IMR-90 (cell line): ENCODE measurements at regions not wholly inside any gene's neighbourhood (a gene's known extent, or its start where the extent isn't known, plus 50 kb on each side); places are given as distances from the start of the nearest gene placed in this dataset.

Experiments
- ATAC-seq: fragments of 200-7000 bp; cut with Tn5 transposase; 2 replicates; pipeline ENCODE4 v1.9.1; 2020; ENCODE audit warnings: low read depth, mild to moderate bottlenecking, moderate library complexity
- BruUV-seq: library from RNA; stranded (reverse); fragments of 400-500 nt; replicated peaks from 2 replicates; lab custom pipeline; 2021; lab: Mats Ljungman, UMichigan
- CTCF ChIA-PET: fragments of 300-600 bp; formaldehyde crosslinking; extraction: SDS; loops from one replicate; lab custom pipeline; 2021; ENCODE audit warnings: antibody characterized with exemption; lab: Yijun Ruan, JAX
- POLR2A ChIA-PET: fragments of 300-600 bp; sonication (Branson Sonifier 250); formaldehyde crosslinking; loops from one replicate; lab custom pipeline; 2022; ENCODE audit warnings: antibody characterized with exemption; ENCODE audit not compliant: unreplicated experiment; lab: Charles Lee
- DNase-seq: peaks from one replicate; pipeline ENCODE4 v3.0.0; 2013
- H2AFZ ChIP-seq: replicated peaks from 2 replicates; pipeline ENCODE3; 2013; ENCODE audit warnings: low read length, mild to moderate bottlenecking; ENCODE audit not compliant: poor library complexity
- H2AK5ac ChIP-seq: 2 replicates; pipeline ENCODE4 v1.6.1; 2013; ENCODE audit warnings: low read depth, low read length, inconsistent platforms
- H2AK9ac ChIP-seq: replicated peaks from 2 replicates; pipeline ENCODE3; 2013; ENCODE audit warnings: mild to moderate bottlenecking, low read depth, low read length, moderate library complexity; ENCODE audit not compliant: poor library complexity
- H2BK120ac ChIP-seq: 2 replicates; pipeline ENCODE4 v1.6.1; 2013; ENCODE audit warnings: low read depth, low read length, inconsistent platforms
- H2BK15ac ChIP-seq: 3 replicates; pipeline ENCODE4 v1.6.1; 2013; ENCODE audit warnings: low read depth, low read length, inconsistent platforms
- H2BK20ac ChIP-seq: 2 replicates; pipeline ENCODE4 v1.6.1; 2013; ENCODE audit warnings: low read depth, mild to moderate bottlenecking, inconsistent platforms, low read length, moderate library complexity
- H2BK5ac ChIP-seq: 2 replicates; pipeline ENCODE4 v1.6.1; 2013; ENCODE audit warnings: mild to moderate bottlenecking, low read depth, low read length, inconsistent platforms; ENCODE audit not compliant: poor library complexity, severe bottlenecking
- H3K14ac ChIP-seq: replicated peaks from 2 replicates; pipeline ENCODE4 v1.6.1; 2013; ENCODE audit warnings: low read depth, low read length, inconsistent platforms
- H3K18ac ChIP-seq: 2 replicates; pipeline ENCODE4 v1.6.1; 2013; ENCODE audit warnings: low read depth, low read length, control low read depth
- H3K23ac ChIP-seq: 2 replicates; pipeline ENCODE4 v1.6.1; 2013; ENCODE audit warnings: low read depth, low read length, inconsistent platforms
- H3K27ac ChIP-seq: 2 replicates; pipeline ENCODE4 v1.5.1; 2013; ENCODE audit warnings: mild to moderate bottlenecking, control low read depth, low read length; ENCODE audit not compliant: insufficient read depth
- H3K27me3 ChIP-seq: 2 replicates; pipeline ENCODE4 v1.6.1; 2013; ENCODE audit warnings: low read length; ENCODE audit not compliant: control insufficient read depth, insufficient read depth
- H3K36me3 ChIP-seq: 2 replicates; pipeline ENCODE4 v1.6.1; 2013; ENCODE audit warnings: low read length, mixed read lengths; ENCODE audit not compliant: control insufficient read depth, insufficient read depth
- H3K4ac ChIP-seq: 2 replicates; pipeline ENCODE4 v1.6.1; 2013; ENCODE audit warnings: low read depth, low read length, inconsistent platforms
- H3K4me1 ChIP-seq: 2 replicates; pipeline ENCODE4 v1.6.1; 2013; ENCODE audit warnings: low read length, mixed read lengths; ENCODE audit not compliant: control insufficient read depth, insufficient read depth
- H3K4me2 ChIP-seq: 2 replicates; pipeline ENCODE4 v1.6.1; 2013; ENCODE audit warnings: low read depth, mild to moderate bottlenecking, control low read depth, low read length, moderate library complexity
- H3K4me3 ChIP-seq: 2 replicates; pipeline ENCODE4 v1.5.1; 2013; ENCODE audit warnings: low read depth, mild to moderate bottlenecking, control low read depth, low read length, moderate library complexity; ENCODE audit not compliant: insufficient read depth
- H3K56ac ChIP-seq: 2 replicates; pipeline ENCODE4 v1.6.1; 2013; ENCODE audit warnings: low read length, inconsistent platforms; ENCODE audit not compliant: insufficient read depth; ENCODE audit errors: extremely low read depth
- H3K79me1 ChIP-seq, 2 experiments: 2 replicates each; pipeline ENCODE4 v1.6.1; 2013; ENCODE audit warnings: low read length in 2 of 2, inconsistent platforms in 1 of 2, low read depth in 1 of 2
- H3K9ac ChIP-seq: 2 replicates; pipeline ENCODE4 v1.6.1; 2013; ENCODE audit warnings: low read depth, low read length, control low read depth
- H3K9me1 ChIP-seq: 2 replicates; pipeline ENCODE4 v1.6.1; 2013; ENCODE audit warnings: low read length, inconsistent platforms; ENCODE audit not compliant: insufficient read depth
- H3K9me3 ChIP-seq: 2 replicates; pipeline ENCODE4 v1.6.1; 2013; ENCODE audit warnings: low read length; ENCODE audit not compliant: control insufficient read depth, insufficient read depth
- H4K20me1 ChIP-seq: 2 replicates; pipeline ENCODE4 v1.6.1; 2013; ENCODE audit warnings: low read length, inconsistent platforms; ENCODE audit not compliant: insufficient read depth
- H4K5ac ChIP-seq: 2 replicates; pipeline ENCODE4 v1.6.1; 2013; ENCODE audit warnings: mild to moderate bottlenecking, low read depth, low read length, control low read depth
- H4K8ac ChIP-seq, 2 experiments: 2 replicates each; pipeline ENCODE4 v1.6.1; 2013; ENCODE audit warnings: low read depth in 2 of 2, low read length in 2 of 2, control low read depth in 1 of 2, inconsistent platforms in 1 of 2
- H4K91ac ChIP-seq: 2 replicates; pipeline ENCODE4 v1.6.1; 2013; ENCODE audit warnings: low read depth, low read length, inconsistent platforms; ENCODE audit not compliant: insufficient read depth
- BHLHE40 ChIP-seq: fragments of 150-350 bp; IDR thresholded peaks from 2 replicates; pipeline ENCODE4 v1.6.1; 2016; ENCODE audit warnings: mild to moderate bottlenecking, low read depth, low read length
- CEBPB ChIP-seq: IDR thresholded peaks from 2 replicates; pipeline ENCODE4 v1.6.1; 2012; ENCODE audit warnings: low read depth, low read length, improper control_type of control experiment
- CHD1 ChIP-seq: IDR thresholded peaks from 2 replicates; pipeline ENCODE4 v1.6.1; 2012; ENCODE audit warnings: low read depth, low read length, improper control_type of control experiment
- FOS ChIP-seq: fragments of 150-350 bp; IDR thresholded peaks from 2 replicates; pipeline ENCODE4 v1.6.1; 2016; ENCODE audit warnings: low read depth, low read length
- MAFK ChIP-seq: IDR thresholded peaks from 2 replicates; pipeline ENCODE4 v1.6.1; 2012; ENCODE audit warnings: low read depth, low read length, improper control_type of control experiment
- MAZ ChIP-seq: IDR thresholded peaks from 2 replicates; pipeline ENCODE4 v1.6.1; 2012; ENCODE audit warnings: low read depth, mild to moderate bottlenecking, low read length, improper control_type of control experiment, moderate library complexity, borderline replicate concordance
- MXI1 ChIP-seq: IDR thresholded peaks from 2 replicates; pipeline ENCODE4 v1.6.1; 2012; ENCODE audit warnings: low read depth, mild to moderate bottlenecking, low read length, moderate library complexity, borderline replicate concordance
- NFE2L2 ChIP-seq: fragments of 150-350 bp; IDR thresholded peaks from 2 replicates; pipeline ENCODE4 v1.6.1; 2016; ENCODE audit warnings: low read depth, mild to moderate bottlenecking, low read length
- POLR2A ChIP-seq: IDR thresholded peaks from 2 replicates; pipeline ENCODE4 v1.6.1; 2012; ENCODE audit warnings: mild to moderate bottlenecking, low read depth, low read length
- RAD21 ChIP-seq: IDR thresholded peaks from 2 replicates; pipeline ENCODE4 v1.6.1; 2012; ENCODE audit warnings: low read length, improper control_type of control experiment
- RCOR1 ChIP-seq: IDR thresholded peaks from 2 replicates; pipeline ENCODE4 v1.6.1; 2012; ENCODE audit warnings: mild to moderate bottlenecking, low read length, improper control_type of control experiment; ENCODE audit not compliant: insufficient replicate concordance
- RFX5 ChIP-seq: IDR thresholded peaks from 2 replicates; pipeline ENCODE4 v1.8.0; 2012; ENCODE audit warnings: low read depth, mild to moderate bottlenecking, low read length, moderate library complexity
- SMC3 ChIP-seq: fragments of 150-350 bp; IDR thresholded peaks from 2 replicates; pipeline ENCODE4 v1.6.1; 2016; ENCODE audit warnings: low read depth, mild to moderate bottlenecking, antibody characterized with exemption, low read length, moderate library complexity
- USF2 ChIP-seq: fragments of 150-350 bp; IDR thresholded peaks from 2 replicates; pipeline ENCODE4 v1.6.1; 2017; ENCODE audit warnings: mild to moderate bottlenecking, antibody characterized with exemption, low read length, low read depth
- WGBS, 2 experiments: methylation state at CpG; one replicate each; pipeline versions ENCODE4 v1.1.5 to v1.1.7; 2013; ENCODE audit warnings: missing lambda C conversion rate in 2 of 2; ENCODE audit not compliant: insufficient read length in 1 of 2; ENCODE audit errors: extremely low coverage in 2 of 2; 5-methylcytosine and 5-hydroxymethylcytosine counted together
- dilution Hi-C: fragments of 300-500 bp; cut with HindIII; formaldehyde crosslinking; loops from one replicate; pipeline ENCODE4 v1.14.3; 2018; ENCODE audit warnings: low sequenced_read_pairs; ENCODE audit not compliant: unreplicated experiment
- in situ Hi-C: fragments of 300-500 bp; cut with MboI; formaldehyde crosslinking; loops from 3 replicates; pipeline ENCODE4 v1.14.3; 2019; ENCODE audit warnings: low sequenced_read_pairs, inconsistent platforms, mixed read lengths
- intact Hi-C: fragments of 100-400 bp; cut with micrococcal nuclease; formaldehyde crosslinking; loops from 2 replicates; pipeline ENCODE4 v1.10.0; 2022
- TF ChIP-seq, protein P1 (sequence below): conservative IDR thresholded peaks from 2 replicates; pipeline ENCODE4 v1.5.1; 2012; ENCODE audit warnings: mild to moderate bottlenecking, low read depth, low read length, improper control_type of control experiment

DNA sequence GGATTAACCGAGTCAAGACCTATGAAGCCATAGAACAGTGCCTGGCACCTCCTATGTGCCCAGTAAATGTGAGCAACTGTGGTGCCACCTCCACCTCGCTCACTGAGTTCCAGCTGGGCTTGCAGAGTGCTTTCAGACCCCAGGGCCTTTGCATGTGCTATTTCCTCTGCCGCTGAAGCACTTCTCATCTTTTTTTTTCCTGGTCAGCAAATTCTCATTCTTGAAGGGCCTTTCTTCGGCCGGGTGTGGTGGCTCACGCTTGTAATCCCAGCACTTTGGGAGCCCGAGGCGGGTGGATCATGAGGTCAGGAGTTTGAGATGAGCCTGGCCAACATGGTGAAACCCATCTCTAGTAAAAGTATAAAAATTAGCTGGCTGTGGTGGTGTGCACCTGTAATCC lies 76.5 kb downstream of the MSX1 start:
- ChIA-PET CTCF (no interaction called here), POLR2A (no interaction called here)
- Histone ChIP-seq H3K4me3 (no peak overlapping the region), H3K4me2 (no peak overlapping the region), H2BK5ac (no peak overlapping the region), H2BK20ac (no peak overlapping the region), H4K20me1 (no peaks in the 10 kb centered on the region), H2AFZ (no peak overlapping the region), H3K23ac (no peak overlapping the region), H3K18ac (no peak overlapping the region), H3K27me3 (peaks cover 7% of the 10 kb centered on the region), H2AK5ac (no peak overlapping the region), H3K4ac (no peak overlapping the region), H2BK120ac (no peak overlapping the region), H3K9me3 (no peaks in the 10 kb centered on the region; the same call in 1 of the 2 replicates), H4K8ac (no peak overlapping the region), H2AK9ac (no peak overlapping the region), H3K56ac (no peak overlapping the region), H3K4me1 (no peaks in the 10 kb centered on the region), H4K5ac (no peak overlapping the region), H3K14ac (no peak overlapping the region), H4K91ac (no peak overlapping the region), H3K9me1 (no peaks in the 10 kb centered on the region), H3K27ac (no peak overlapping the region), H3K36me3 (no peaks in the 10 kb centered on the region), H3K9ac (no peak overlapping the region), H3K79me1 (no peaks in the 10 kb centered on the region), H2BK15ac (no peak overlapping the region)
- TF ChIP-seq RFX5 = no peak
- TF ChIP-seq RAD21 = no peak
- no peak for TF ChIP-seq USF2
- TF ChIP-seq CEBPB = no peak
- TF ChIP-seq, protein P1, sequence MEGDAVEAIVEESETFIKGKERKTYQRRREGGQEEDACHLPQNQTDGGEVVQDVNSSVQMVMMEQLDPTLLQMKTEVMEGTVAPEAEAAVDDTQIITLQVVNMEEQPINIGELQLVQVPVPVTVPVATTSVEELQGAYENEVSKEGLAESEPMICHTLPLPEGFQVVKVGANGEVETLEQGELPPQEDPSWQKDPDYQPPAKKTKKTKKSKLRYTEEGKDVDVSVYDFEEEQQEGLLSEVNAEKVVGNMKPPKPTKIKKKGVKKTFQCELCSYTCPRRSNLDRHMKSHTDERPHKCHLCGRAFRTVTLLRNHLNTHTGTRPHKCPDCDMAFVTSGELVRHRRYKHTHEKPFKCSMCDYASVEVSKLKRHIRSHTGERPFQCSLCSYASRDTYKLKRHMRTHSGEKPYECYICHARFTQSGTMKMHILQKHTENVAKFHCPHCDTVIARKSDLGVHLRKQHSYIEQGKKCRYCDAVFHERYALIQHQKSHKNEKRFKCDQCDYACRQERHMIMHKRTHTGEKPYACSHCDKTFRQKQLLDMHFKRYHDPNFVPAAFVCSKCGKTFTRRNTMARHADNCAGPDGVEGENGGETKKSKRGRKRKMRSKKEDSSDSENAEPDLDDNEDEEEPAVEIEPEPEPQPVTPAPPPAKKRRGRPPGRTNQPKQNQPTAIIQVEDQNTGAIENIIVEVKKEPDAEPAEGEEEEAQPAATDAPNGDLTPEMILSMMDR = no peak
- no peak for TF ChIP-seq BHLHE40
- no peak for TF ChIP-seq MXI1
- no peak for TF ChIP-seq NFE2L2
- no peak for TF ChIP-seq MAZ
- TF ChIP-seq FOS = no peak
- no peak for TF ChIP-seq CHD1
- TF ChIP-seq SMC3 = no peak
- TF ChIP-seq MAFK = no peak
- no peak for TF ChIP-seq POLR2A
- no peak for TF ChIP-seq RCOR1
- WGBS, 2 experiments = 82% methylated on average over 5 of the region's 8 CpGs; no CpG with 5 or more reads in 1 of the 2 experiments
- DNase-seq (no peak), ATAC-seq (no peak)
- no TSS peak for BruUV-seq
- intact Hi-C loops = no loop called here
- in situ Hi-C loops = no loop called here
- dilution Hi-C loops = no loop called here
